ENCODE measurements at regions not wholly inside any gene's neighbourhood (a gene's known extent, or its start where the extent isn't known, plus 50 kb on each side); places are given as distances from the start of the nearest gene placed in this dataset.

- no peak for DNase-seq
Observed at GRCh38 chr3:167958141-167958540, 137.6 kb downstream of the GOLIM4 start.

DNA sequence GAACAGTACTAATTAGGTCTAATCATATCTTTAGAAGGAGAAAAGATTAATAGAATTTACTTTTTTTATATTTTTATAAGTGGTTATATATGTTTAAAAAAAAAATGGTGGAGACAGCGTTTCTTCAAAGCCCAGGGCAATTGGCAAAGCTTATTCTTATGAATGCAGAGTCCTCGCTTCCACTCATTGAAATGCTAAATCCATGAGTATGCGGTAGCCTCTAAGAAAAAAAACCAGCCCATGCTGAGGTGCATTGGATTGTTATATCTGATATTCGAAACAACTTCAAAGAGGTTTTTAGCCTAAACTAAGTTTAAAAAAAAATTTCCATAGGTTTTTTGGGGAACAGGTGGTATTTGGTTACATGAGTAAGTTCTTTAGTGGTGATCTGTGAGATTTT is 142.8 kb downstream of the GOLIM4 start:
- DNase-seq = no peak

DNA sequence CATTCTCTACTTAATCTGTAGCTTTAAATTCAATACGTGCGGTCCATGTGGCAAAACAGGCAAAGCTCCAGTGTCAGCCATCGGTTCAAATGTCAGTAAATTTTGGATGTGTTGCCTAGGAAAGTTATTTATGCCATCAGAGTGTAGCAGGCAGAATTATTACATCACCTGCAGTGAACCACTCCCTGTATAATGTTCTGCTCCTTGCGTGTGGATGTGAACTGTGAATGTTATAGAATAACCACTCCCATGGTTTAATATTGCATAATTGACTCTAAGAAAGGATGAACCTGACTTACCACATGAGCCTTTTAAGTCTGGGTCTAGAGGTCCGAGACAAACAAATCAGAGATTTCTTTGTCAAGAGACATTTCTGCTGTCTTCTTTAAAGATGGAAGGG is 145.5 kb downstream of the GOLIM4 start:
- DNase-seq = no peak

- DNase-seq = peak; percentile 84
Observed at GRCh38 chr3:167941234-167941995, 154.3 kb downstream of the GOLIM4 start.

DNA sequence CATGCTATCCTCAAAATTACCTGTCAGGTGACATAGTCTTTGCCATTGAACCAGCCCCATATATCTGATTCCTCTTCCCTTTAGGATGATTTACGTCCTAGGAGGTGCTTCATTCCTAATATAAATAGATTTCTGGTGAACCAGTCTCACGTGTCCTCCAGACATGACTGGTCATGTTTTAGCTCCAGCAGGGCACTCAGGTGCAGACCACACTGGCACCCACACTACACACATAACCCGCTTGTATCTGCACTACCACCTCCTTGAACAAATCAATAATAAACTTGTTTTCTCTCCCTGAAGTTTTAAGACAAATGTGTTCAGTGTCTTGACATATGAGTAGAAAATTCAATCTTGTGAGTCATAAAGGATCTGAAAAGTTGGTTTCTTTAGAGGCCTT is 155.5 kb downstream of the GOLIM4 start:
- no peak for DNase-seq

DNA sequence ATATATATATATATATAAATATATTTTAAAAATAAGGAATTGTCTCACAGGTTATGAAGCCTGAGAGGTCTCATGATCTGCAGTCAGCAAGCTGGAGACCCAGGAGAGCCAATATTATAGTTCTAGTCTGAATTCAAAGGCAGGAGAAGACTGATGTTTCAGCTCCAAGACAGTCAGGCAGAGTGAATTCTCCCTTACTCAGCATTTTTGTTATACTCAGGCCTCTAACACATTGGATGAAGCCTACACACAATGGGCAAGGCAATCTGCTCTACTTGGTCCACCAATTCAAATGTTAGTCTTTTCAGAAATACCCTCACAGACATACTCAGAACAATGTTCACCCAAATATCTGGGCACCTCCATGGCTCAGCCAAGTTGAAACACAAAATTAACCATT is 157.2 kb downstream of the GOLIM4 start:
- no peak for DNase-seq

DNA sequence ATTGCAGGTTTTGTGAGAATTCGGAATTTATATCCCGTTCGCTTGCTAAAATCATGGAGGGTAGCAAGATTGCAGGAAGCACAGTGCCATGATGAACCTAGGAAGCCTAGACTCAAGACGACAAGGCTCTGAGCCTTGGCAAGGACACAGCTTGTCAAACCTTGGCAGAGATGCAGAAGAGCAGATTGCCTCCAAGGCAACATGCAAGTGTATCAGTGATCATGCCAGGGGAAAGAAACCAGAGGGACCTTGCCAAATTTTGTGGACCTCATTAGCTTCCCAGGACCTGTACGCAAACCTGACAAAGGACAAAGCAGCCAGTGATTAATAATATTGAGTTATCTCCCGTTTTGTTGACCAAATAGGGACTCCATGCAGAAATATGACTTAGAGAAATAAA is 159.7 kb downstream of the GOLIM4 start:
- no peak for DNase-seq

DNA sequence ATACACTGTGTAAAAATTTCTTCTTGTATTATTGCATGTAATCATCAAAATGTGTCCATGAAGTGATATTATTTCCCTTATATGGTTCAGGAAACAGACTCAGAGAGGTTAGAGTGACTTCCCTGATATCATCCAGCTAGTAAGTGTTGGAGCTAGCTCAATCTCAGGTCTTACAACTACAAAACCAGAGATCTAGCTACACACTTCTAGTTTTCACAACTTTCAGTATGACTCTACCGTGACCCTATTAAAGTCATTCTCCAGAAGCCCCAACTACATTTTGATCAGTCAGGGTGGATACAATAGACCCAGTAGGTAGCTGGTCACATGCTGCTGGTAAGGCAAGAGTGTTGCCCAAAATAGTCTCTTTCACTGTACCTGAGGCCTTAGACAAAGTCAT is 165.3 kb downstream of the GOLIM4 start:
- no peak for DNase-seq

DNA sequence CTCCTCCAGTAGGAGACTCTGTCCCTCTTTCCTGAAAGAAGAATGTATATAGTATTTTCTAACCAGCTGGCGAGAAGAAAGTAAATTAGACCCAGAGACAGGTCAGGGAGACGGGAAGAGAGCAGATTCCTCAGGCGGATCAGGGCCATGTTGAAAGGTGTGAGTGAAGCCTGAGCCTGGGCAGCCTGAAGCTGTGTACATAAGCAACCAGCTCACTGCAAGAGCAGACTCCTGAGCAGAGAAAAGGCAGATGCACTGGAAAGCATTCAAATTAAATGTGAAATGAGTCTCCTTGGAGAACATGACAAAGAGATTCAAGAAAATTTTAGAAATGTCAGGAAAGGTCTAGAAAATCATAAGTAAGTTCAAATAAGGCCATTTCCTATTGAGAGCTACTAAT is 165.8 kb downstream of the GOLIM4 start:
- no peak for DNase-seq

- no peak for DNase-seq
Observed at GRCh38 chr3:167928381-167928780, 167.3 kb downstream of the GOLIM4 start.

GRCh38 chr3:167920747-167921146 is 175.0 kb downstream of the GOLIM4 start:
- DNase-seq = no peak

DNA sequence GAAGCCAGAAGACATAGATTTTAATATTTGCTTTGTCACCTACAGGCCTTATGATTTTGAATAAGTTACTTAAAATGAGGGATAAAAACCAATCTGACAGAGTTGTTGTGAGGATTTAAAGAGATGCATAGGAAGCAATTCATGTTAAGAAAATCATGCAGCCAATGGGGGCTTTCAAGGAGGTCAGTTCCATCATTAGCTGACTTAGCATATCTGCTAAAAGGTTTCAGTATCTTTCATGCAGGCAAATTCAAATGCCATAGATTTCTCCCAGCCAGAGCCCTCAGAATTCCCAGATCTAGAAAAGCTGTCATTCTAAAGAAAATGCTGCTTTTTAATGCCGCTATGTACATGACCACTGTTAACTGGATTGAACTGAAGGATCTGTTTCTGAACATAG is 176.1 kb downstream of the GOLIM4 start:
- DNase-seq = no peak

- DNase-seq = no peak
Observed at GRCh38 chr3:167918686-167919085, 177.0 kb downstream of the GOLIM4 start.

- DNase-seq = no peak
Observed at GRCh38 chr3:167918008-167918596, 177.6 kb downstream of the GOLIM4 start.

GRCh38 chr3:167913219-167913835 is 177.8 kb downstream of the SERPINI1 start:
- no peak for DNase-seq

- DNase-seq = no peak
Observed at GRCh38 chr3:167909952-167910351, 174.4 kb downstream of the SERPINI1 start.

DNA sequence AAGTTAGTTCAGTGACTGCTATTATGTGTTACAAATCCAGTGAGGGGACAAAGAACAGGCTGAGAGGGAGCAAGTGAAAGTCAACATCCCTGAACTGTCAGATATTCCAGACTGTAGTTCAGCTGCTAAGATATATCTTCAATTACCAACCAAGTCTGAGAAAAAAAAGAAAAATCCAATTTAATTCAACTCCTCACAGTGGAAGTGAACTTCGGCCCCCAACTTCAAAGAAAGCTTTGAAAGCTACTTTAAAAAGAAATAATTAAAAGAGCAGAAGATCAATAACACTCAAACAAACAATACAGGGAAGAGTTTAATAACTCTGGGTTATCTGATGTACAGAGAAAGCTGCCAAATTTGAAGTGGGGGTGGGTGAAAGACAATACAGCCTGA is 174.0 kb downstream of the SERPINI1 start:
- DNase-seq = no peak

- no peak for DNase-seq
Observed at GRCh38 chr3:167908746-167909503, 173.4 kb downstream of the SERPINI1 start.

DNA sequence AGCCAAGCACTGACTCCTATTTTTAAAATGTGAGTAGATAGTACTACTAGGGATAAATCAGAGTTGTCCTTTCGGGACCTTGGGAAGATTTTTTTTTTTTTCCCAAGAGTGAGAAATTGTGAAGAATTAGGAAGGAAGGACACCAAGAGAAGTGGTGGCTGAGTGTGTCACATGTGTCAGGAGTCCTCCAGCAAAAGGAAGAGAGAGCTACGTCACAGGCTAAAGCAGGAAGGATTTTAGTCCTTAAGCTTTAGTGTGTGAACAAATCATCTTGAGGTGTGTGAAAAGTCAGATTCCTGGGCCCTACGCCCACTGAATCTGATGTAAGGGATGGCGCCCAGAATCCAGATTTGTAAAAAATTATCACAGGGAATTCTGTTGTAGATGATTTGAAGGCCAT is 172.7 kb downstream of the SERPINI1 start:
- no peak for DNase-seq

GRCh38 chr3:167901138-167901537 is 165.6 kb downstream of the SERPINI1 start:
- no peak for DNase-seq

GRCh38 chr3:167899093-167899492 is 163.6 kb downstream of the SERPINI1 start:
- no peak for DNase-seq

- DNase-seq = no peak
Observed at GRCh38 chr3:167898091-167898490, 162.6 kb downstream of the SERPINI1 start.

GRCh38 chr3:167895684-167896083 is 160.2 kb downstream of the SERPINI1 start:
- DNase-seq = no peak

GRCh38 chr3:167895178-167895577 is 159.7 kb downstream of the SERPINI1 start:
- DNase-seq = no peak
